DMS79 treated with DMSO at 0.1 percent for 48 hours (cell line): ENCODE measurements at regions not wholly inside any gene's neighbourhood (a gene's known extent, or its start where the extent isn't known, plus 50 kb on each side); places are given as distances from the start of the nearest gene placed in this dataset.
"Not testable (repeated sequence)": the region's sequence is repeated elsewhere in the genome, so short reads cannot be mapped to it uniquely, and the experiment has no call there.

Experiments
- DNase-seq: peaks from one replicate; lab custom pipeline; 2025; lab: John Stamatoyannopoulos, UW

- no peak for DNase-seq
Observed at GRCh38 chr7:69189406-69189805, 408.9 kb upstream of the AUTS2 start.

DNA sequence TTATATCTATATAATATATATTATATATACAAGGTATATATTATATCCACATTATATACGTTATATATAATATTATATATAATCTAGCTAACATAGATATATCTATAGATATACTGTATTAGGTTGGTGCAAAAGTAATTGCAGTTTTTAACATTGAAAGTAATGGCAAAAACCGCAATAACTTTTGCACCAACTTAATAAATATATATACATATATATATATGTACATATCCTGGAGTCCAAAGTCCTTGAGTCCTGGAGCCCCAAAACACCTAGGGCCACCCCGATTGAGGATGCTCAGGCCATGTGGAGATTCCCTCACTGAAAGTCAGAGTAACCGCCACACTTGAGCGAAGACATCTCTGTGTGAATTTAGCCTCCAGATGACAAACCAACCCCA lies 408.2 kb upstream of the AUTS2 start:
- no peak for DNase-seq

DNA sequence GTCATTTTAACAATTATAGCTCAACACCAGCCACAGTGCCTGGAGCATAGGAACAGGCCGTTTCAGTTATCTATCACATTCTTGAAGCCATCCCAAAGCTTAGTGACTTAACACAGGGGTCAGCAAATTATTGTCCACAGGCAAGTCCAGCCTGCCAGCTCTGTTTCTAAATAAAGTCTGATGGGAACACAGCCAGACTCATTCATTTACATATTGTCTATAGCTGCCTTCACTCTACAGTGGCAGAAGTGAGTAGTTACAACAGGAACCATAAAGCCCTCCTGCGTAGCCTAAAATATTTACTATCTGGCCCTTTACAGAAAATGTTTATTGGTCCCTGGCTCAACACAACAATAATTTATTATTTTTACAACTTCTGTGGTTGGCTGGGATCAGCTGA lies 407.5 kb upstream of the AUTS2 start:
- no peak for DNase-seq

- no peak for DNase-seq
Observed at GRCh38 chr7:69192134-69192533, 406.1 kb upstream of the AUTS2 start.

DNA sequence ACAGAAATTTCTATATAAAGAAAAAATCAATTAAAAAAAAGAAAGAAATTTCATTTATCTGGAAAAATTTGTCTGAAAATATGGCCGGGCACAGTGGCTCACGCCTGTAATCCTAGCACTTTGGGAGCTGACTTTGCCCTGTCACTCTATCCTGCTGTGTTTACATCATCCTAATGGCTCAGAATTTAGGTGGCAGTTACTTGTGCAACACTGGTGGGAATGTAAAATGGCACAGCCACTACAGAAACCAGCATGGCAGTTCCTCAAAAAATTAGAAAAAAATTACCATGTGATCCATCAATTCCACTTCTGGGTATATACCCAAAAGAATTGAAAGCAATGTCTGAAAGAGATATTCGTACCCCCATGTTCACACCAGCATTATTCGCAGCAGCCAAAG lies 405.2 kb upstream of the AUTS2 start:
- no peak for DNase-seq

- DNase-seq: no peak
Observed at GRCh38 chr7:69196593-69196992, 401.7 kb upstream of the AUTS2 start.

DNA sequence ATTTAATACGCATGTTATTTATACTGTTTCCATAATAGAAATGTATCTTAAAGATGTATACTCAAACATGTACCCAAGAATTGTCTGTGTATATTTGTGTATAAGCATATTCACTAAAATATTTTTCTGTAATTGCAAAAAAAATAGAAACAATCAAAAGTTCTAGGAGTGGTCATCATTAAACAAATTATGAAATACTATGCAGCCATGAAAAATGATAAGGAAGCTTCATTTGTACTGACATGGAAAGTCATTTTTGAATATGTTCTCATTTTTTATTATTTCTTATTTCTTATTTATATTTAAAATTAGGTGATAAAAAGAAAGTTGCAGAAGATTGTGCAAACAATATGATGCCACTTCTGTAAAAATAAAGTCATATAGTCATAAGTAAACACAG lies 400.0 kb upstream of the AUTS2 start:
- no peak for DNase-seq

DNA sequence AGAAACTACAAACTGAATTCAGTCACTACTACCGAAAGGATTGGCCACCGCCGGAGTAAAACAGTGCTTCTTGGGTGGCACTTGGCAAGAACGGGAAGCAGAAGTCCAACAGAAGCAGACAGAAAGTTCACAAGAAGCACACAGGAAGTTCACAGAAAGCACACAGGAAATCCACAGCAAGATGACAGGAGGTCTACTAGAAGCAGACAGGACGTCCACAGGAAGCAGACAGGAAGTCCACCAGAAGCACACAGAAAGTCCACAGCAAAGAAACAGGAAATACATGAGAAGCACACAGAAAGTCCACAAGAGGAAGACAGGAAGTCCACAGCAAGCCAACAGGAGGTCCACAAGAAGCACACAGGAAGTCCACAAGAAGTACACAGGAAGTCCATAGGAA lies 399.2 kb upstream of the AUTS2 start:
- no peak for DNase-seq

GRCh38 chr7:69199661-69200060 lies 398.6 kb upstream of the AUTS2 start:
- DNase-seq: no peak

- DNase-seq: no peak
Observed at GRCh38 chr7:69203871-69204270, 394.4 kb upstream of the AUTS2 start.

DNA sequence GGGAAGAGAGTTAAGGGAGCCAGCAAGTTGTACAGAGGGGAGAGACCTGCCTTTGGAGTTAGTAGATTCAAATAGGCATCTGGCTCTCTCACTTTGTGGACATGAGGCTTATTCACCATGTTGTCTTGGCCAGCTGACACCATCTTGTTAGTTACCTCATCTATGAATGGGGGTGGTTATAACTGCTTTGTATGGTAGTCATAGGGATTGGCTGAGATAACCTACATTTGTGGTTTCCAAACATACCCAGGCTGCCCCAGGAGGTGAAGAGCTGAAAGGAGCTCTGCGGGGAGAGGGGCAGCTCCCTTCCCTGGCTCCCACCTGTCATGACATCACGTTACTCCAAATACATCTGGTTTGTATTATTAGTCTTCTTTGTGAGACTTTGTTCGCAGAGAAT lies 393.3 kb upstream of the AUTS2 start:
- no peak for DNase-seq

GRCh38 chr7:69205581-69205980 lies 392.7 kb upstream of the AUTS2 start:
- no peak for DNase-seq

DNA sequence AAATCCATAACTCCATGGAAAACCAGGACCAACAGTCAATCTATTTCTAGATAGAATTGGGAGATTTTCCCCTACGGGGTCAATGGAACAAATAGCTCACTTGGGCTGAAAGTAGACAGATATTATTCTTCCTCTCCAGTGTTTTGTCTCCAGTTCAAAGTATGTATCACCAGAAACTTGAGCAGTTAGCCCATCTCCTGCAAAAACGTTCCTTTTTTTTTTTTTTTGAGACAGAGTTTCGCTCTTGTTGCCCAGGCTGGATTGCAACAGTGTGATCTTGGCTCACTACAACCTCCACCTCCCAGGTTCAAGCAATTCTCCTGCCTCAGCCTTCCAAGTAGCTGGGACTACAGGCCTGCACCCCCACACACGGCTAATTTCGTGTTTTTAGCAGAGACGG lies 390.0 kb upstream of the AUTS2 start:
- DNase-seq: no peak

DNA sequence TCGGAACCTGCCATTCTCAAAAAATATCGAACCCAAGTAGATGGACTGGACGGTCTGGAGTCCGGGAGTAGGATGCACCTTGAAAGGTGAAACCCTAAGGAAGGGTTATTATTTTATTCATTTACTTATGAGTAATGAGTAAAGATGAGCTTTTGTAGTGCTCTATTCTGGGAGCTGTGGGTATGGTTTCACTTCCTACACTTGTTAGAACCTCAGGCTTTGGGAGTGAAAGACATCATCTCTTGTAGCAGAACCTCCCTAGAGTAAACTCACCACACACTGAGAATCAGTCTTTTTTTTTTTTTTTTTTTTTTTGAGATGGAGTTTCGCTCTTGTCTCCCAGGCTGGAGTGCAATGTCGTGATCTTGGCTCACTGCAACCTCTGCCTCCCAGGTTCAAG lies 389.4 kb upstream of the AUTS2 start:
- DNase-seq: no peak

GRCh38 chr7:69211336-69211735 lies 386.9 kb upstream of the AUTS2 start:
- no peak for DNase-seq

- DNase-seq: no peak
Observed at GRCh38 chr7:69211739-69212138, 386.5 kb upstream of the AUTS2 start.

DNA sequence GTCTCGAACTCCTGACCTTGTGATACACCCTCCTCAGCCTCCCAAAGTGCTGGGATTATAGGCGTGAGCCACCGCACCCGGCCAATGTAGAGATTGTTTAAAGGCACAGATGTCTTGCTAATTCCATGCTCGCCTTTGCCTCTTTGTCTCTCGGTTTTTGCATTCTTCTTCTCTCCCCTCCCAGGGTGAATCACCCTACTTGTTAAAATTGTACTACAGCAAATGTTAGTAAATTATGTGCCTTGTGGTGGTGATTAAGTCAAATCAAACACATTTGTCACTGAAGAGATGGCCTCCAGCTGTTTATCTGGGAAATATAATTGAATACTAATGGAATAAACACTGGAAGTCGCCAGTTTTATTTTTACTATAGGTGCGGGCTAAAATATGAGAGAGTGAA lies 384.4 kb upstream of the AUTS2 start:
- no peak for DNase-seq

GRCh38 chr7:69215516-69215915 lies 382.8 kb upstream of the AUTS2 start:
- DNase-seq: not testable (repeated sequence)

DNA sequence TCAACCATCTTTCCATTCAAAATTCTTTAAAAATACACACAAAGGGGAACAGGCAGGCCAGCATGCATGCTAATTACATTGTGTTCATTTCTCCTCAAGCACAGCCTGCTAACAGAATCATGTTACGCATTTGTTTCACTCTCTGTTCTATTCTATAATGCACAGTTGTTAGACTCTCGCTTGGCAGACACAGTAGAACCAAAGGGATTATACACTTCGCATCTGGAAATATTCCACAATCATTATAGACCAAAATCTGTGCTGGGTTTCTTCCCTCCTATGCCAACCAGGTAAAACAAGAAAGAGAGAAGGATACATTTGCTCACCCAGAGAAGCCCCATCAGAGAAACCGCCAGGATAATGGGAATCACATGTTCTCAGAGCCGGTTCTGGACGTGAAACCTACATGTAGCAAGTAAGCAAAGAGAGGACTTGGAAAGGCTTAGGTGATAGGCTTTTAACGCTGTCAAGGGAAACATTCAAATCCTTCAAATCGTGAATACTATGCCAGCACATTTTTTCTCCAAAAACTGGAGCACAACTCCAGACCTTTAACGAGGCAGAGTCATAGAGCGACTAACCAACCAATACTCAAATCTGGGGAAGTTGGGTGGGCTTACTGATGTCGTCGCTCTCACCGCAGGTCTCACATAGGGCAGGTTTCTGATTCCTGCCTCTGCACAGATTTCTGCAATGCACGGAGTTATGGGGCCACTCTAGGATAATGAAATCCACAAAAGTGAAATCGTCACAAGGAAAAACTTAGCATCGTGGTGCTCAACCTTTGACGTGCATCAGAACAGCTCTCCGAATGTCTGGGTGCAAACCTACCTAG lies 380.5 kb upstream of the AUTS2 start:
- DNase-seq: no peak

- no peak for DNase-seq
Observed at GRCh38 chr7:69218576-69218975, 379.7 kb upstream of the AUTS2 start.

DNA sequence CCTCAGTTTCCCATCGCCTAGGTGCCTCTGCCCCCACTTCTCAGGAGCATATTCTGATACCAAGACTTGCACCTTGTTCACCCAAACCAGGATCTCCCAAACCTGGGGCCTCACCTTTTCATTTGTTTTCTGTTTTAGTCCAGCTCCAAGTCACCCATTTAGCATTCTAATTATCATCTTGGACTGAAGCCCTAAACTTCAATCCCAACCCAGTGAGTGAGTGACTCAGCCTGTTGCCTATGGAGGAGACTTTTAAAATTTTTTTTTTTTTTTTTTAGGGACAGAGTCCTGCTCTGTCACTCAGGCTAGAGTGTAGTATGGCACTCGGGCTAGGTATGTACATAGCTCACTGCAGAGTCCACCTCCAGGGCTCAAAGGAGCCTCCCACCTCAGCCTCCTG lies 378.9 kb upstream of the AUTS2 start:
- DNase-seq: no peak

DNA sequence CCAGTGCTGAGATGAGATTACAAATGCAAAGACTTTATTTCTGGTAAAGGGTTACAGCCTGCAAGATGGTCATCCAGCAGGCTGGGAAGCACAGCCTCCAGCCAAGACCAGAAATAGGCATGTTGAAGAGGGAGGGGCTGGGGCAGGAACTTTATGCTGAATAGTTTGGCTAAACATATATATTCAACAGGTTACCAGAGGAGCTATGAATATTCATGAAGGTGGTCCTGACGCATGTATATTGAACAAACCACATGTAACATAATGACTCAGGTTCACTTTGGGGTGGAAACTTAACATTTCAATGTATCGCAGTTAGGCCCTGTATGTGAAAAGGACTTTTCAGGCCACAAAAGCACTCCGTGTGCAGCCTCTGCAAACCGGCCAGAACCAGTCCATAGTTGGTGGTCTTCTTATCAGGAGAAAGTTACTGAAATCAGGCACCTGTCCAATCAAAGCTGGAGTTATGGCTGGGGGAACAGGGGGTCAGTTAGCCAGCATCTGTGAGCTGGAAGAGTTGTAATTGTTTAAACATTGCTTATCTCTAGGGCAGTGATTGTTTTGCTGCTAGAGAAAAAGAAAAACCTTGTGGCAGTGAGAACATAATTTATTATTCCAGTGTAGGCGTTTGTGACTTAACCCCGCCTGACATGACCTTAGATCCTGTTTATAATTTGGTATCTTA lies 372.9 kb upstream of the AUTS2 start:
- no peak for DNase-seq

- no peak for DNase-seq
Observed at GRCh38 chr7:69228212-69228811, 370.0 kb upstream of the AUTS2 start.
